GM12878 (cell line): ENCODE measurements at regions not wholly inside any gene's neighbourhood (a gene's known extent, or its start where the extent isn't known, plus 50 kb on each side); places are given as distances from the start of the nearest gene placed in this dataset.

ENCODE experiments used
- ATAC-seq: fragments of 200-7000 bp; cut with Tn5 transposase; 3 replicates; pipeline ENCODE4 v1.9.1; 2020; ENCODE audit warnings: mild to moderate bottlenecking, moderate library complexity
- BruUV-seq: library from RNA; stranded (reverse); fragments of 400-500 nt; replicated peaks from 2 replicates; lab custom pipeline; 2021; lab: Mats Ljungman, UMichigan
- CTCF ChIA-PET: fragments of 300-600 bp; sonication (Branson Sonifier 250); formaldehyde crosslinking; extraction: SDS; loops from one replicate; lab custom pipeline; 2021; ENCODE audit warnings: inconsistent platforms; lab: Yijun Ruan, JAX
- POLR2A ChIA-PET: fragments of 350-600 bp; formaldehyde crosslinking; extraction: SDS; loops from one replicate; lab custom pipeline; 2021; ENCODE audit warnings: inconsistent platforms; lab: Charles Lee
- RAD21 ChIA-PET: fragments of 300-600 bp; sonication (Branson Sonifier 250); formaldehyde crosslinking; loops from one replicate; lab custom pipeline; 2023; ENCODE audit warnings: antibody characterized with exemption; ENCODE audit not compliant: unreplicated experiment; lab: Charles Lee
- SMC1A ChIA-PET: fragments of 300-600 bp; sonication (Branson Sonifier 250); formaldehyde crosslinking; loops from one replicate; lab custom pipeline; 2023; ENCODE audit not compliant: unreplicated experiment, uncharacterized antibody; lab: Charles Lee
- DNase-seq: peaks from one replicate; pipeline ENCODE4 v3.0.0-alpha.2; 2011; ENCODE audit warnings: low read depth, low spot score
- FAIRE-seq: peaks from 3 replicates; lab custom pipeline; 2011; peaks lifted over from hg19 to GRCh38; lab: Jason Lieb, UNC
- H2AFZ ChIP-seq: 2 replicates; pipeline ENCODE4 v1.6.0; 2011; ENCODE audit warnings: low read depth, low read length, control low read depth; ENCODE audit not compliant: control insufficient read depth
- H3K27ac ChIP-seq: 2 replicates; pipeline ENCODE4 v1.5.1; 2011; ENCODE audit warnings: control low read depth; ENCODE audit not compliant: control insufficient read depth, insufficient read depth
- H3K27me3 ChIP-seq, 2 experiments: replicated peaks in 1 of 2; 2 replicates each; pipeline versions ENCODE4 v1.6.0 to v1.6.1; 2011; ENCODE audit warnings: low read length in 1 of 2; ENCODE audit not compliant: control insufficient read depth in 2 of 2, insufficient read depth in 2 of 2
- H3K36me3 ChIP-seq, 2 experiments: 2 replicates each; pipeline ENCODE4 v1.5.1; 2011; ENCODE audit warnings: low read length in 1 of 2; ENCODE audit not compliant: control insufficient read depth in 2 of 2, insufficient read depth in 2 of 2
- H3K4me1 ChIP-seq: 2 replicates; pipeline ENCODE4 v1.6.1; 2011; ENCODE audit warnings: mild to moderate bottlenecking, low read length, moderate library complexity, mixed read lengths; ENCODE audit not compliant: control insufficient read depth, insufficient read depth
- H3K4me2 ChIP-seq: 2 replicates; pipeline ENCODE4 v1.6.0; 2011; ENCODE audit warnings: control low read depth; ENCODE audit not compliant: control insufficient read depth, insufficient read depth
- H3K4me3 ChIP-seq: fragments of 200-600 bp; sonication (generic); 2 replicates; pipeline ENCODE4 v1.5.1; 2016
- H3K79me2 ChIP-seq: 2 replicates; pipeline ENCODE4 v1.6.0; 2011; ENCODE audit warnings: low read length; ENCODE audit not compliant: control insufficient read depth, insufficient read depth
- H3K9ac ChIP-seq: 2 replicates; pipeline ENCODE4 v1.8.0; 2011; ENCODE audit warnings: low read length, control low read depth, mixed read lengths; ENCODE audit not compliant: control insufficient read depth, insufficient read depth
- H3K9me3 ChIP-seq: replicated peaks from 3 replicates; pipeline ENCODE4 v1.5.1; 2011; ENCODE audit warnings: mild to moderate bottlenecking, low read length; ENCODE audit not compliant: control insufficient read depth, insufficient read depth
- H4K20me1 ChIP-seq: 2 replicates; pipeline ENCODE4 v1.6.0; 2011; ENCODE audit not compliant: control insufficient read depth, insufficient read depth
- BCL11A ChIP-seq: IDR thresholded peaks from 2 replicates; pipeline ENCODE4 v1.6.1; 2011; ENCODE audit warnings: low read depth, low read length
- BCLAF1 ChIP-seq: fragments of 450-650 bp; IDR thresholded peaks from 2 replicates; pipeline ENCODE4 v1.6.1; 2017; ENCODE audit warnings: antibody characterized with exemption, mild to moderate bottlenecking, moderate library complexity
- CEBPZ ChIP-seq: fragments of 150-350 bp; IDR thresholded peaks from 2 replicates; pipeline ENCODE4 v1.6.1; 2016; ENCODE audit warnings: low read depth, low read length
- E2F8 ChIP-seq: fragments of 450-650 bp; IDR thresholded peaks from 2 replicates; pipeline ENCODE4 v1.6.1; 2018; ENCODE audit warnings: mild to moderate bottlenecking, low read depth, moderate library complexity; ENCODE audit not compliant: partially characterized antibody
- ESRRA ChIP-seq: IDR thresholded peaks from 2 replicates; pipeline ENCODE4 v1.6.1; 2012; ENCODE audit warnings: mild to moderate bottlenecking, low read length, improper control_type of control experiment
- FOS ChIP-seq: IDR thresholded peaks from 3 replicates; pipeline ENCODE4 v1.6.1; 2011; ENCODE audit warnings: borderline replicate concordance; ENCODE audit not compliant: insufficient read length; ENCODE audit errors: extremely low read depth
- KDM1A ChIP-seq: fragments of 200-600 bp; sonication (generic); IDR thresholded peaks from 2 replicates; pipeline ENCODE4 v1.6.1; 2016; ENCODE audit warnings: borderline replicate concordance
- NFXL1 ChIP-seq: fragments of 450-650 bp; IDR thresholded peaks from 2 replicates; pipeline ENCODE4 v1.6.1; 2017; ENCODE audit warnings: antibody characterized with exemption, mild to moderate bottlenecking, borderline replicate concordance
- RUNX3 ChIP-seq: IDR thresholded peaks from 2 replicates; pipeline ENCODE4 v1.6.1; 2012; ENCODE audit warnings: low read length, inconsistent platforms
- ZNF592 ChIP-seq: fragments of 450-650 bp; IDR thresholded peaks from 2 replicates; pipeline ENCODE4 v1.6.1; 2017; ENCODE audit warnings: mild to moderate bottlenecking, moderate library complexity
- WGBS: methylation state at CpG from one replicate; pipeline ENCODE4 v1.1.6; 2016; ENCODE audit warnings: low lambda C conversion rate; ENCODE audit not compliant: insufficient replicate concordance, insufficient coverage; ENCODE audit errors: missing lambda C conversion rate; 5-methylcytosine and 5-hydroxymethylcytosine counted together
- in situ Hi-C: fragments of 300-500 bp; cut with MboI; formaldehyde crosslinking; loops from 9 replicates; pipeline ENCODE4 v1.14.3; 2018; ENCODE audit warnings: mixed read lengths
- intact Hi-C: fragments of 100-400 bp; cut with micrococcal nuclease; formaldehyde crosslinking; loops from one replicate; pipeline ENCODE4 v1.14.2; 2022; ENCODE audit not compliant: unreplicated experiment

GRCh38 chr7:135857519-135858274, 109.1 kb upstream of the FAM180A start:
- peaks cover 2% of the 10 kb centered on the region; the same call in 1 of the 3 replicates for H3K9me3 ChIP-seq
- no peak for DNase-seq
- H3K4me1 ChIP-seq, result no peaks in the 10 kb centered on the region
- ChIA-PET POLR2A (no interaction called here), RAD21 (no interaction called here), SMC1A (interaction anchor here (0.6 kb wide), 1 partner anchor 17 kb away, joined by 3 read pairs; no protein-coding TSS in a partner anchor), CTCF (no interaction called here)
- H3K79me2 ChIP-seq, result no peaks in the 10 kb centered on the region
- H3K4me3 ChIP-seq, result no peak overlapping the region
- no peak overlapping the region for H2AFZ ChIP-seq
- no peaks in the 10 kb centered on the region for H3K36me3 ChIP-seq
- 22% methylated on average over 3 of the region's 3 CpGs for WGBS
- H3K4me2 ChIP-seq, result no peak overlapping the region
- no peak for FAIRE-seq
- no peaks in the 10 kb centered on the region for H4K20me1 ChIP-seq
- no peak overlapping the region for H3K27ac ChIP-seq
- no peak for ATAC-seq
- no peaks in the 10 kb centered on the region for H3K27me3 ChIP-seq
- intact Hi-C loops, result no loop called here
- in situ Hi-C loops, result no loop called here
- no peak overlapping the region for H3K9ac ChIP-seq
- BruUV-seq, result no TSS peak
- no peak for TF ChIP-seq NFXL1
- TF ChIP-seq RUNX3, result no peak
- no peak for TF ChIP-seq E2F8
- TF ChIP-seq FOS, result no peak
- TF ChIP-seq KDM1A, result no peak
- no peak for TF ChIP-seq CEBPZ
- no peak for TF ChIP-seq BCLAF1
- no peak for TF ChIP-seq ZNF592
- TF ChIP-seq ESRRA, result no peak
- TF ChIP-seq BCL11A, result no peak
